ENCODE measurements at regions not wholly inside any gene's neighbourhood (a gene's known extent, or its start where the extent isn't known, plus 50 kb on each side); places are given as distances from the start of the nearest gene placed in this dataset.

DNA sequence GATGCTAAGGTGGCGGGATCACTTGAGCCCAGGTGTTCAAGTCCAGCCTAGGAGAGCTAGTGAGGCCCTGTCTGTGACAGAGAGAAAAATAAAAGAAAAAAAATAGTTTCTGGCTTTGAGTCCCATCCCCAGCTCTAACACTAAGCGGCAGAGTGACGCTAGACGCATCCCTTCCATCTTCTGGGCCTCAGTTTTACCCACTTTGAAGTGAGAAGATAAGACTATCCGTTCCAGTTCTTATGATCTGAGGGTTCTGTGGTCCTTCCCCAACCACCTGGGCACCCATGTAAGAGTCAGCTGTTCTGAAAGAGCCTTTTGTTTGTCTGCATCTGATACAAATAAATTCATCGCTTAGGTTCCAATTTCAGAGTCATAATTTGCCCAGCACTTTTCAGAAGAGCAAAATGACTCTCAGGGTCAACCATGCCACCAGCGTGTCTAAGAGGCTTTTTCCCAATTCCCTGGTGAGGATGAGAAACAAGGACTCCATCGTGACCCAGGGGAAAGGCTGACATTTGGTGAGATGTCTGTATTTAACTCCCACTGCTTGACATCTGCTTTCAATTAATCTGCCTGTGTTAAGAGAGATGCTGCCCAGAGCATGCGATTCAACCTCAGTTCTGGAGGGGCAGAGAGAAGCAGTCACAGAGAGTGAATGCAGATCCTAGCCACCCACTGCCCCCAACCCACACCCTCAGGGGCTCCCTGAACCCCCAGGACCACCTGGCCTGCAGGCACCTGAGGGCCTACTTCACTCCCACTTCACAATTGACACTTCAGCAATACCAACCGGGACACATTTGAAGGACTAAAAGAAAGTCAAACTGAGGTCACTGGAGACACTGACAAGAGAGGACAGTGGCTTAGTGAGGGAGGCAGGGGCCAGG, 131.6 kb upstream of the TOP1 start:
- no peaks in the 10 kb centered on the region for H3K4me1 ChIP-seq (ENCODE audit: control insufficient read depth, extremely low read depth, insufficient read depth, low read length)
- H3K9me1 ChIP-seq (replicated peaks; ENCODE audit: control insufficient read depth, extremely low read depth, insufficient read depth, low read length) = no peaks in the 10 kb centered on the region
- POLR2A ChIA-PET = no interaction called here
- H3K4me3 ChIP-seq (replicated peaks in 1 of 3; ENCODE audit: insufficient read depth in 1 of 3, low read depth in 1 of 3, low read length in 3 of 3) = no peak overlapping the region
- CTCF ChIA-PET = no interaction called here
- no peak for DNase-seq (ENCODE audit: low read depth, low spot score)
- intact Hi-C loops (cut with micrococcal nuclease) (no loop called here), dilution Hi-C loops (cut with MboI; ENCODE audit: extremely low pct_ligation_motif_present, low sequenced_read_pairs) (no loop called here)
- no peak overlapping the region for H3K4me2 ChIP-seq (ENCODE audit: insufficient read depth, low read length)
- no peak overlapping the region for H2AFZ ChIP-seq (ENCODE audit: low read depth, low read length)
- H3K79me2 ChIP-seq (ENCODE audit: control insufficient read depth, insufficient read depth, low read length) = no peaks in the 10 kb centered on the region
- H3K36me3 ChIP-seq (ENCODE audit: control insufficient read depth in 2 of 2, extremely low read depth in 1 of 2, insufficient read depth in 2 of 2, low read length in 2 of 2) = no peaks in the 10 kb centered on the region
- no peak for FAIRE-seq
- BruUV-seq (replicated peaks) = no TSS peak
- no peaks in the 10 kb centered on the region for H4K20me1 ChIP-seq (replicated peaks; ENCODE audit: control insufficient read depth, extremely low read depth, insufficient read depth, low read length)
- TF ChIP-seq EZH2 (IDR thresholded peaks at IDR 0.05; ENCODE audit: borderline replicate concordance, low read depth, low read length, severe bottlenecking) (no peak), MYC (IDR thresholded peaks at IDR 0.05; ENCODE audit: low read depth, low read length) (no peak), GATA2 (IDR thresholded peaks at IDR 0.05; ENCODE audit: insufficient read depth, insufficient read length, low read depth, low read length) (no peak), FOS (IDR thresholded peaks at IDR 0.05; ENCODE audit: borderline replicate concordance, insufficient read depth, low read length) (no peak), JUN (IDR thresholded peaks at IDR 0.05; ENCODE audit: borderline replicate concordance, insufficient read depth, insufficient read length, low read depth) (no peak), POLR2A (IDR thresholded peaks at IDR 0.05; ENCODE audit: low read depth, low read length) (no peak), POLR2AphosphoS5 (IDR thresholded peaks at IDR 0.05; ENCODE audit: insufficient read depth, low read depth, low read length) (no peak)
- TF ChIP-seq, protein P1, sequence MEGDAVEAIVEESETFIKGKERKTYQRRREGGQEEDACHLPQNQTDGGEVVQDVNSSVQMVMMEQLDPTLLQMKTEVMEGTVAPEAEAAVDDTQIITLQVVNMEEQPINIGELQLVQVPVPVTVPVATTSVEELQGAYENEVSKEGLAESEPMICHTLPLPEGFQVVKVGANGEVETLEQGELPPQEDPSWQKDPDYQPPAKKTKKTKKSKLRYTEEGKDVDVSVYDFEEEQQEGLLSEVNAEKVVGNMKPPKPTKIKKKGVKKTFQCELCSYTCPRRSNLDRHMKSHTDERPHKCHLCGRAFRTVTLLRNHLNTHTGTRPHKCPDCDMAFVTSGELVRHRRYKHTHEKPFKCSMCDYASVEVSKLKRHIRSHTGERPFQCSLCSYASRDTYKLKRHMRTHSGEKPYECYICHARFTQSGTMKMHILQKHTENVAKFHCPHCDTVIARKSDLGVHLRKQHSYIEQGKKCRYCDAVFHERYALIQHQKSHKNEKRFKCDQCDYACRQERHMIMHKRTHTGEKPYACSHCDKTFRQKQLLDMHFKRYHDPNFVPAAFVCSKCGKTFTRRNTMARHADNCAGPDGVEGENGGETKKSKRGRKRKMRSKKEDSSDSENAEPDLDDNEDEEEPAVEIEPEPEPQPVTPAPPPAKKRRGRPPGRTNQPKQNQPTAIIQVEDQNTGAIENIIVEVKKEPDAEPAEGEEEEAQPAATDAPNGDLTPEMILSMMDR (IDR thresholded peaks at IDR 0.05; ENCODE audit: extremely low read depth in 1 of 2, insufficient read depth in 1 of 2, low read depth in 1 of 2, low read length in 2 of 2) = no peak
- TF ChIP-seq, protein P2, sequence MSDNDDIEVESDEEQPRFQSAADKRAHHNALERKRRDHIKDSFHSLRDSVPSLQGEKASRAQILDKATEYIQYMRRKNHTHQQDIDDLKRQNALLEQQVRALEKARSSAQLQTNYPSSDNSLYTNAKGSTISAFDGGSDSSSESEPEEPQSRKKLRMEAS (IDR thresholded peaks at IDR 0.05; ENCODE audit: insufficient read depth, insufficient read length) = no peak
- H3K9me3 ChIP-seq (replicated peaks; ENCODE audit: control insufficient read depth, insufficient read depth, low read length) = no peaks in the 10 kb centered on the region
- no peak overlapping the region for H3K27ac ChIP-seq (ENCODE audit: insufficient read depth, low read depth, low read length)
- no peak overlapping the region for H3K9ac ChIP-seq (replicated peaks; ENCODE audit: extremely low read depth, insufficient read depth, low read length)
- H3K27me3 ChIP-seq (ENCODE audit: control insufficient read depth in 2 of 2, insufficient read depth in 2 of 2, low read length in 2 of 2) = no peaks in the 10 kb centered on the region
